ENCODE measurements at regions not wholly inside any gene's neighbourhood (a gene's known extent, or its start where the extent isn't known, plus 50 kb on each side); places are given as distances from the start of the nearest gene placed in this dataset.
"Not testable (repeated sequence)": the region's sequence is repeated elsewhere in the genome, so short reads cannot be mapped to it uniquely, and the experiment has no call there.

- TF ChIP-seq CTCF (IDR thresholded peaks at IDR 0.05); TCF7L2 (IDR thresholded peaks at IDR 0.05; ENCODE audit: low read depth, low read length); POLR2AphosphoS5 (IDR thresholded peaks at IDR 0.05; ENCODE audit: low read depth, low read length): not testable (repeated sequence)
Observed at GRCh38 chr7:50240699-50241098, 63.8 kb upstream of the IKZF1 start.
